ENCODE measurements at regions not wholly inside any gene's neighbourhood (a gene's known extent, or its start where the extent isn't known, plus 50 kb on each side); places are given as distances from the start of the nearest gene placed in this dataset.

DNA sequence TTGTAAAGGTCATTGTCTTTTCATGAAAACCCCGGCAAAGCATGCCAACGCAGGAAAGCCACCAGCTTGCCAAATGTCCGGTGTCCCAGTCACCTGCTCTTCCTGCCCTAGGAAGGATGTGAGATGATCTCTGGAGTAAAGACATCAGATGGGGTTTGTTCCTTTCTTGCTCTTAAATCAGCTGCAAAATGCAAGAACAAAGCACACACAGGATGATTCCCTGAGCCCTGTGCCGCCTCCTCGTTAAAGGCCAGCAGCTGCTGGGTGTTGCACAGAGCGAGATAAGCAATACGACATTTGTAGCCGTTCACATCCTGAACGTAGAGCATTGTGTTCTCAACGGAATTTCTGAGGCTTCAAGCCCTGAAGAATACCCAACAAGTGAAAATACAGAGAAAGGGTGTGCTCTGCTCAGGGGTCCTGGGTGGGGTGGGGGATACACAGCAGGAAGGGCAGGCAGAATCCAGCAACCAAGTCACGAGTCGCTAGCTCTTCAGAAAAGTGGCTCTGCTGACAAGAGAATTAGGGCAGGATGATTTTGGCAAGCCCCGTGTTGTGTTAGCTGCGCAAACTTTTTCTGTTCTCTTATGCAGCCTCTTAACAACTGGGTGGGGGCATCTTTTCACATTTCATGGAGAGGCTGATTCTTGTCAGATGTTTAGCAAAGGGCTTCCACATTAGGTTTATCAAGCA is 229.2 kb upstream of the MAP3K1 start:
- TF ChIP-seq, protein P1, sequence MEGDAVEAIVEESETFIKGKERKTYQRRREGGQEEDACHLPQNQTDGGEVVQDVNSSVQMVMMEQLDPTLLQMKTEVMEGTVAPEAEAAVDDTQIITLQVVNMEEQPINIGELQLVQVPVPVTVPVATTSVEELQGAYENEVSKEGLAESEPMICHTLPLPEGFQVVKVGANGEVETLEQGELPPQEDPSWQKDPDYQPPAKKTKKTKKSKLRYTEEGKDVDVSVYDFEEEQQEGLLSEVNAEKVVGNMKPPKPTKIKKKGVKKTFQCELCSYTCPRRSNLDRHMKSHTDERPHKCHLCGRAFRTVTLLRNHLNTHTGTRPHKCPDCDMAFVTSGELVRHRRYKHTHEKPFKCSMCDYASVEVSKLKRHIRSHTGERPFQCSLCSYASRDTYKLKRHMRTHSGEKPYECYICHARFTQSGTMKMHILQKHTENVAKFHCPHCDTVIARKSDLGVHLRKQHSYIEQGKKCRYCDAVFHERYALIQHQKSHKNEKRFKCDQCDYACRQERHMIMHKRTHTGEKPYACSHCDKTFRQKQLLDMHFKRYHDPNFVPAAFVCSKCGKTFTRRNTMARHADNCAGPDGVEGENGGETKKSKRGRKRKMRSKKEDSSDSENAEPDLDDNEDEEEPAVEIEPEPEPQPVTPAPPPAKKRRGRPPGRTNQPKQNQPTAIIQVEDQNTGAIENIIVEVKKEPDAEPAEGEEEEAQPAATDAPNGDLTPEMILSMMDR (IDR thresholded peaks at IDR 0.05; ENCODE audit: extremely low read depth, missing control alignments) = no peak
- DNase-seq (ENCODE audit: low spot score) = no peak

DNA sequence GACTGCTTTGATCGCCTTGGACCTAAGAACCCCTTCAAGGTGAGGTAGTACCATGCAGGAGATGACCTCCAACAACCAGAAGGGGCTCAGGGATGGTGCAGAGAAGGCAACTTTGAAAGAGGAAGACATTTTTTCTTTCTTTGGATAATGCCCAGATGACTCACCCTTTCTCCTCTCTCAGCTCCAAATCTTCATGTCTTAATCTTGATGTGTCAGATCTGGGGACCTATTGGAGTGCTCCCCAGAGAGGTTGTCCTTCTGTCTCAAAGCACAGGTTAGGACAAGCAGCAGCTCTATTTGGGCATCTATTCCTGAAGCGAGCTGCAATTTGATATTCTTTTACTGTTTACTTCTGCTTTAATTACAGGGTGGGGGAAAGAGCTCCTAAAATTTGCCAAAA is 229.9 kb upstream of the MAP3K1 start:
- TF ChIP-seq, protein P1 (IDR thresholded peaks at IDR 0.05; ENCODE audit: extremely low read depth, missing control alignments) = no peak
- no peak for DNase-seq (ENCODE audit: low spot score)

DNA sequence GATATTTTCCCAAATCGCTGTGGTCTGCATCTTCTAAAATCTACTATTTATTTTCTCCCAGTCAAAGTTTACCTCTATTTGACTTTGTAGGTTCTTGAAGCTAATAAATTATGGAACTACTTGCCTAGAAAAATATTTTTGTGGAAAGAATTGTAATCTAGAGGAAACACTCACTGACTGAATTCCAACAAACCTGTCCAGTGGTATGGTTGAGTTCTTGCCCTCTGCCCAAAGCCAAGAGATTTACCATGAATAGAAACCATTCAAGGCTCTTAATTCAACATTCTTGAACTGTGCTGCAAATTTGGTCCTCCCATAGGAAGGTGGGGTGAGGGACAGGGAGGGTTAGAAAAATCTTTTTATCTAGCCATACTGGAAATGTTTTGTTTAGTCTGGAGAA is 233.9 kb upstream of the MAP3K1 start:
- DNase-seq (ENCODE audit: low spot score) = no peak
- TF ChIP-seq, protein P1 (IDR thresholded peaks at IDR 0.05; ENCODE audit: extremely low read depth, missing control alignments) = no peak

DNA sequence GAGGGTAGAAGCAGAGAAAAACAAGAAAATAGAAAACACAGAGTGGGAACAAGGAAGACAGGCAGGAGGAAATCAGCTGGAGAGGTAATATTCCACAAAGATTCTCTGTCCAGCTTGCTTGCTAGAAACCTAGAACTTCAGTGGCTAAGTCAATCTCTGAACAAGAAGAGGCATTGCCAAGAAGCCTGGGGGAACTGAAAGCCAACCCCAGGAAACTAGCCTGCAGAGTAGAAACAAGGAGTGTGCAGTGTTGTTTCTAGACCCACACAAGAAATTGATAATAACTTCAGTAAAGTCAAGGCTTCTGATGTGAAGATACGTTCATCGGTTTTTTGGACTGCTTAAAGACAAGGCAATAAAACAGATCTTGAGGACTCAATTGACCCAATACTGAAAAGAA is 234.5 kb upstream of the MAP3K1 start:
- TF ChIP-seq, protein P1 (IDR thresholded peaks at IDR 0.05; ENCODE audit: extremely low read depth, missing control alignments) = no peak
- DNase-seq (ENCODE audit: low spot score) = no peak

DNA sequence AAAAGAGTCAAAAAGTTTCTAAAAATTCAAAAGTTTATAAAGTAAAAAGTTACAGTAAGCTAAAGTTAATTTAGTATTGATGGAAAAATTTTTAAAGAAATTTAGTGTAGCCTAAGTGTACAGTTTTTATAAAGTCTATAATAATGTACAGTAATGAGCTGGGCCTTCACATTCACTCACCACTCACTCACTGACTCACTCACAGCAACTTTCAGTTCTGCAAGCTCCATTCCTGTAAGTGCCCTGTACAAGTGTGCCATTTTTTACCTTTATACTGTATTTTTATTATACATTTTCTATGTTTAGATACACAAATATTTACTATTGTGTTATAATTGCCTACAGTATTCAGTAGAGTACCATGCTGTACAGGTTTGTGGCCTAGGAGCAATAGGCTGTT is 239.5 kb upstream of the MAP3K1 start:
- no peak for DNase-seq (ENCODE audit: low spot score)
- TF ChIP-seq, protein P1 (IDR thresholded peaks at IDR 0.05; ENCODE audit: extremely low read depth, missing control alignments) = no peak

DNA sequence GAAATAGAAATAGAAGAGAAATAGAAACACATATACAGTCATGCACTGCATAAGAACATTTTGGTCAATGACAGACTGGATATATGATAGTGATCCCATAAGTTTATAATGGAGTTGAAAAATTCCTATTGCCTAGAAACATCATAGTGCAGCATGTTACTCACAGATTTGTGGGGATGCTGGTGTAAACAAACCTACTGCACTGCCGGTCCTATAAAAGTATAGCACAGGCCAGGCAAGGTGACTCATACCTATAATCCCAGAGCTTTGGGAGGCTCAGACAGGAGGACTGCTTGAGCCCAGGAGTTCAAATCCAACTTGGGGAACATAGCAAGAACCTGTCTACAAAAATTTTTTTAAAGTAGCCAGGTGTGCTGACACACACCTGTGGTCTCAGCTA is 240.6 kb upstream of the MAP3K1 start:
- TF ChIP-seq, protein P1 (IDR thresholded peaks at IDR 0.05; ENCODE audit: extremely low read depth, missing control alignments) = no peak
- no peak for DNase-seq (ENCODE audit: low spot score)

DNA sequence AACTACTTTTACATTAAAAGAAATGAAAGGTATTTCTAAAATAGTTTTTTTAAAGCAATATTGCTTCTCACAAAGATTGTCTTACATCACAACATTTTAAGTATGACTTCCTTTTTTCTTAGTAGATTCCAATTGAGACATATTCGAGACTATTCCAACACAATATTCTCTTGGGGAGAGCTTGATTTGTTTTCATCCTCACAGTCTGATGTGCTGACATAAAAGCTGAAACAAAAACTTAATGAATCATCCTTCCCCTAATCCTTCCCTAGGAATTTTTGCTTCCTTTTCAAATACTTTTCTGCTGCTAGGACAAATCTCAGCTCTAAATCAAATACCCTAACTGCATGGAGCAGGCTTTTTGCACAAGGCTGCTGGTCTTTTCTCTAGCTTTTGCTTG is 245.8 kb upstream of the MAP3K1 start:
- TF ChIP-seq, protein P1 (IDR thresholded peaks at IDR 0.05; ENCODE audit: extremely low read depth, missing control alignments) = no peak
- DNase-seq (ENCODE audit: low spot score) = no peak

Data from GM20000 (cell line).